ENCODE measurements at regions not wholly inside any gene's neighbourhood (a gene's known extent, or its start where the extent isn't known, plus 50 kb on each side); places are given as distances from the start of the nearest gene placed in this dataset.

- TF ChIP-seq CTCF (IDR thresholded peaks at IDR 0.05) (no peak), REST (IDR thresholded peaks at IDR 0.05; ENCODE audit: insufficient read depth in 1 of 2, low read depth in 2 of 2, low read length in 1 of 2) (no peak)
Observed at GRCh38 chr10:106499448-106499847, 665.1 kb downstream of the SORCS1 start.

Measured in Panc1 (cell line).